NCI-H2107 (cell line): ENCODE measurements at regions not wholly inside any gene's neighbourhood (a gene's known extent, or its start where the extent isn't known, plus 50 kb on each side); places are given as distances from the start of the nearest gene placed in this dataset.
"Not testable (repeated sequence)": the region's sequence is repeated elsewhere in the genome, so short reads cannot be mapped to it uniquely, and the experiment has no call there.

Experiments
- DNase-seq: peaks from one replicate; lab custom pipeline; 2025; lab: John Stamatoyannopoulos, UW

- DNase-seq: no peak
Observed at GRCh38 chr20:40856653-40857052, 167.6 kb upstream of the MAFB start.

GRCh38 chr20:40860487-40860902, 168.1 kb upstream of the TOP1 start:
- DNase-seq: no peak

GRCh38 chr20:40861427-40862008, 167.1 kb upstream of the TOP1 start:
- no peak for DNase-seq

- DNase-seq: no peak
Observed at GRCh38 chr20:40863355-40863919, 165.2 kb upstream of the TOP1 start.

- DNase-seq: no peak
Observed at GRCh38 chr20:40864470-40864869, 164.2 kb upstream of the TOP1 start.

GRCh38 chr20:40865095-40865494, 163.5 kb upstream of the TOP1 start:
- DNase-seq: no peak

GRCh38 chr20:40866056-40866455, 162.6 kb upstream of the TOP1 start:
- DNase-seq: no peak

- DNase-seq: no peak
Observed at GRCh38 chr20:40868551-40869217, 159.9 kb upstream of the TOP1 start.

- no peak for DNase-seq
Observed at GRCh38 chr20:40869218-40870147, 159.1 kb upstream of the TOP1 start.

- no peak for DNase-seq
Observed at GRCh38 chr20:40875116-40876085, 153.2 kb upstream of the TOP1 start.

GRCh38 chr20:40878099-40878498, 150.5 kb upstream of the TOP1 start:
- not testable (repeated sequence) for DNase-seq

GRCh38 chr20:40880063-40880728, 148.4 kb upstream of the TOP1 start:
- DNase-seq: no peak

GRCh38 chr20:40880729-40881109, 147.9 kb upstream of the TOP1 start:
- DNase-seq: no peak

GRCh38 chr20:40882152-40882551, 146.5 kb upstream of the TOP1 start:
- DNase-seq: no peak

GRCh38 chr20:40883097-40883496, 145.5 kb upstream of the TOP1 start:
- no peak for DNase-seq

- no peak for DNase-seq
Observed at GRCh38 chr20:40887105-40887504, 141.5 kb upstream of the TOP1 start.

- not testable (repeated sequence) for DNase-seq
Observed at GRCh38 chr20:40889266-40889665, 139.4 kb upstream of the TOP1 start.

GRCh38 chr20:40890181-40890580, 138.4 kb upstream of the TOP1 start:
- no peak for DNase-seq

GRCh38 chr20:40890635-40891034, 138.0 kb upstream of the TOP1 start:
- no peak for DNase-seq

GRCh38 chr20:40891351-40891750, 137.3 kb upstream of the TOP1 start:
- no peak for DNase-seq

GRCh38 chr20:40892642-40893041, 136.0 kb upstream of the TOP1 start:
- no peak for DNase-seq
